T-cell (primary cell): ENCODE measurements at regions not wholly inside any gene's neighbourhood (a gene's known extent, or its start where the extent isn't known, plus 50 kb on each side); places are given as distances from the start of the nearest gene placed in this dataset.

Source experiments
- ATAC-seq, 4 experiments: fragments of 200-7000 bp in 3 of 4; fragments of 150-1000 bp in 1 of 4; cut with Tn5 transposase; replicated peaks in 1 of 4; 1 replicate in 3 of 4; 2 replicates in 1 of 4; pipeline ENCODE4 v1.10.0; 2021; ENCODE audit warnings: moderate library complexity in 3 of 4, mild to moderate bottlenecking in 2 of 4, moderate number of reproducible peaks in 1 of 4
- CTCF ChIA-PET, 2 donors: fragments of 300-600 bp; sonication (Branson Sonifier 250); formaldehyde crosslinking; loops; one replicate each; lab custom pipeline; 2022; ENCODE audit warnings: antibody characterized with exemption in 2 of 2; lab: Charles Lee
- POLR2A ChIA-PET, 2 donors: fragments of 300-600 bp; sonication (Branson Sonifier 250); formaldehyde crosslinking; loops; one replicate each; lab custom pipeline; 2022; ENCODE audit warnings: antibody characterized with exemption in 2 of 2; lab: Charles Lee
- DNase-seq, 35 experiments: peaks; one replicate each; pipeline versions ENCODE4 v3.0.0 to v3.0.0-alpha.2; 2013 to 2023
- H3K27ac ChIP-seq: one replicate; pipeline ENCODE4 v1.5.1; 2013; ENCODE audit warnings: low read length
- H3K27me3 ChIP-seq, 2 experiments: replicated peaks in 1 of 2; 1 replicate in 1 of 2; 2 replicates in 1 of 2; pipeline versions ENCODE4 v1.6.1 to v1.7.0; 2013; ENCODE audit warnings: low read length in 1 of 2, mixed read lengths in 1 of 2; ENCODE audit not compliant: control insufficient read depth in 2 of 2, insufficient read depth in 2 of 2; ENCODE audit errors: extremely low read depth in 1 of 2
- H3K36me3 ChIP-seq, 2 donors: 1 replicate in 1 of 2; 2 replicates in 1 of 2; pipeline versions ENCODE4 v1.6.1 to v1.7.0; 2013; ENCODE audit warnings: low read length in 1 of 2; ENCODE audit not compliant: control insufficient read depth in 2 of 2, insufficient read depth in 1 of 2; ENCODE audit errors: extremely low read depth in 1 of 2
- H3K4me1 ChIP-seq, 2 experiments: 1 replicate in 1 of 2; 2 replicates in 1 of 2; pipeline versions ENCODE4 v1.6.1 to v1.7.0; 2013; ENCODE audit warnings: low read length in 2 of 2, mixed read lengths in 1 of 2; ENCODE audit not compliant: insufficient read depth in 2 of 2, control insufficient read depth in 1 of 2; ENCODE audit errors: extremely low read depth in 1 of 2
- H3K4me3 ChIP-seq, 2 donors: 1 replicate in 1 of 2; 2 replicates in 1 of 2; pipeline versions ENCODE4 v1.5.1 to v1.7.0; 2013; ENCODE audit warnings: mild to moderate bottlenecking in 2 of 2, low read length in 1 of 2, moderate library complexity in 1 of 2; ENCODE audit not compliant: control insufficient read depth in 1 of 2; ENCODE audit errors: extremely low read depth in 1 of 2
- H3K9me3 ChIP-seq: 2 replicates; pipeline ENCODE4 v1.7.0; 2013
- H3K27ac Mint-ChIP-seq, 2 donors: one replicate each; pipeline ENCODE4 v1.8.0; 2020 to 2021; ENCODE audit warnings: mild to moderate bottlenecking in 2 of 2, mixed read lengths in 2 of 2
- H3K27me3 Mint-ChIP-seq, 2 donors: one replicate each; pipeline ENCODE4 v1.8.0; 2021 to 2022; ENCODE audit warnings: mixed read lengths in 2 of 2
- H3K36me3 Mint-ChIP-seq: one replicate; pipeline ENCODE4 v1.8.0; 2021; ENCODE audit warnings: mixed read lengths
- H3K4me1 Mint-ChIP-seq, 3 donors: one replicate each; pipeline ENCODE4 v1.8.0; 2020 to 2022; ENCODE audit warnings: mixed read lengths in 3 of 3, mild to moderate bottlenecking in 1 of 3
- H3K4me3 Mint-ChIP-seq, 3 donors: one replicate each; pipeline ENCODE4 v1.8.0; 2020 to 2022; ENCODE audit warnings: mild to moderate bottlenecking in 3 of 3, mixed read lengths in 3 of 3, moderate library complexity in 3 of 3
- H3K9me3 Mint-ChIP-seq, 3 donors: one replicate each; pipeline ENCODE4 v1.8.0; 2020 to 2022; ENCODE audit warnings: mixed read lengths in 3 of 3
- whole genome bisulfite sequencing: methylation state at CpG from one replicate; pipeline ENCODE4 v1.1.5; 2013; ENCODE audit warnings: missing lambda C conversion rate; ENCODE audit not compliant: insufficient coverage; 5-methylcytosine and 5-hydroxymethylcytosine counted together

GRCh38 chr18:68564961-68565360 lies 149.9 kb downstream of the TMX3 start:
- WGBS, result 17% methylated on average over 1 of the region's 3 CpGs
- DNase-seq (no peak), ATAC-seq (no peak)
- no peak overlapping the region for H3K4me3 ChIP-seq
- H3K36me3 Mint-ChIP-seq, result no peaks in the 10 kb centered on the region
- H3K36me3 ChIP-seq, result no peaks in the 10 kb centered on the region
- H3K4me1 Mint-ChIP-seq, result no peaks in the 10 kb centered on the region
- CTCF ChIA-PET, result interaction anchor here in 1 of 2 donors (0.9 kb wide), 1 partner anchor 9 kb away, joined by 3 read pairs; no protein-coding TSS in a partner anchor
- peaks cover 0 to 3% (median 0%) of the 10 kb centered on the region in 3 donors for H3K9me3 Mint-ChIP-seq
- H3K27me3 Mint-ChIP-seq, result peaks cover 0 to 8% of the 10 kb centered on the region in 2 donors
- no peaks in the 10 kb centered on the region for H3K4me1 ChIP-seq
- H3K27ac ChIP-seq, result no peak overlapping the region
- H3K9me3 ChIP-seq, result no peaks in the 10 kb centered on the region
- H3K27me3 ChIP-seq, result no peaks in the 10 kb centered on the region
- no peak overlapping the region for H3K4me3 Mint-ChIP-seq
- no peak overlapping the region for H3K27ac Mint-ChIP-seq
- POLR2A ChIA-PET, result no interaction called here

- Mint-ChIP-seq H3K36me3 (no peaks in the 10 kb centered on the region), H3K27ac (no peak overlapping the region), H3K9me3 (peaks cover 0 to 3% (median 0%) of the 10 kb centered on the region in 3 donors), H3K4me1 (no peaks in the 10 kb centered on the region), H3K4me3 (no peak overlapping the region), H3K27me3 (peaks cover 0 to 8% of the 10 kb centered on the region in 2 donors)
- Histone ChIP-seq H3K9me3 (no peaks in the 10 kb centered on the region), H3K4me3 (no peak overlapping the region), H3K27ac (no peak overlapping the region), H3K27me3 (no peaks in the 10 kb centered on the region), H3K36me3 (no peaks in the 10 kb centered on the region), H3K4me1 (no peaks in the 10 kb centered on the region)
- ChIA-PET CTCF (interaction anchor here in 1 of 2 donors (0.9 kb wide), 1 partner anchor 8 kb away, joined by 3 read pairs; no protein-coding TSS in a partner anchor), POLR2A (no interaction called here)
- ATAC-seq (no peak), DNase-seq (no peak)
Measured at GRCh38 chr18:68564351-68564750, 150.6 kb downstream of the TMX3 start.

DNA sequence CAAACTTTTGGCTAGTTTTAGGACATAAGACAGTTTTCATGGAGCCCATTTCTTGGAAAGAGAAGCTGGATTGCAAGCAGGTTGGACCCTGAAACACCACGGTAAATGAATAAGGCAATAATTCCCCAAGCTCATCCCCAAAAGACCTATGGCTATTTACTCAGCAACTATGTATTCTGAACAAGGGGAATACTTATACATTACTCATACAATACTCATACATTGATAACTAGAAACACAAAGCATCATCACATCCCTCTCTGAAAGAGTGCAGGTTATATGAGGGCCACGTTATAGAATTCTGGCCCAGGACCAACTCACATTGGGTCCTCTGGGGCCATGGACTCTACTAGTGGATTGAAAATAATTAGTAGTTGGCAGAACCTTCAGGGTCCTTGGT lies 154.8 kb downstream of the TMX3 start:
- no peaks in the 10 kb centered on the region for H3K36me3 Mint-ChIP-seq
- ATAC-seq (no peak), DNase-seq (no peak)
- Histone ChIP-seq H3K36me3 (no peaks in the 10 kb centered on the region), H3K4me3 (no peak overlapping the region), H3K4me1 (no peaks in the 10 kb centered on the region), H3K27me3 (no peaks in the 10 kb centered on the region), H3K27ac (no peak overlapping the region), H3K9me3 (no peaks in the 10 kb centered on the region)
- H3K4me1 Mint-ChIP-seq, result no peaks in the 10 kb centered on the region
- peaks cover 0 to 3% (median 0%) of the 10 kb centered on the region in 3 donors for H3K9me3 Mint-ChIP-seq
- ChIA-PET CTCF (no interaction called here), POLR2A (no interaction called here)
- no peak overlapping the region for H3K4me3 Mint-ChIP-seq
- no peaks in the 10 kb centered on the region for H3K27me3 Mint-ChIP-seq
- no peak overlapping the region for H3K27ac Mint-ChIP-seq
- WGBS, result no CpG with 5 or more reads among the region's 2 CpGs

DNA sequence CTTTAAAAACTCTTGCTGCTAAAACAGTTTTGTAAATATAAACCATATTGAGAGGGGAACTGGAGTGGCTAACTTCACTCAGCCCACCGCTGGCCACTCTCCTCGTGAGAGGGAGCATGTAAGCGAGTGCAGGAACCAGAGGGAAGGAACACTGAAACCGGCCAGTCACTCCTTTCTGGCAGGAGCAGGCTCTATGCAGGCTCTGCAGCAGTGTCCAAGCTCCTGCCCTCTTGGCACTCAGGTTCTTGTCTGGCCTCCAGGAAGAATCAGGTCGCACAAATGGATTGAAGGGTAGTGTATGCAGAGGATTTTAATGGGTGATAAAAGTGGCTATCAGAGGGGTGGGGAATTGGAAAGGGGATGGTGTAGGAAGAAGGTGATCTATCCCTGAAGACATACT lies 157.7 kb downstream of the TMX3 start:
- H3K4me3 Mint-ChIP-seq, result no peak overlapping the region
- H3K27me3 Mint-ChIP-seq, result peaks cover under 1 to 2% of the 10 kb centered on the region in 2 donors
- peaks cover 0 to 2% (median 0%) of the 10 kb centered on the region in 3 donors for H3K9me3 Mint-ChIP-seq
- DNase-seq (no peak), ATAC-seq (no peak)
- no peaks in the 10 kb centered on the region for H3K9me3 ChIP-seq
- no peaks in the 10 kb centered on the region for H3K36me3 ChIP-seq
- no peak overlapping the region for H3K27ac Mint-ChIP-seq
- H3K27ac ChIP-seq, result no peak overlapping the region
- WGBS, result 80% methylated on average over 5 of the region's 5 CpGs
- no peaks in the 10 kb centered on the region for H3K4me1 ChIP-seq
- no peaks in the 10 kb centered on the region for H3K4me1 Mint-ChIP-seq
- H3K4me3 ChIP-seq, result no peak overlapping the region
- H3K36me3 Mint-ChIP-seq, result no peaks in the 10 kb centered on the region
- ChIA-PET POLR2A (no interaction called here), CTCF (no interaction called here)
- no peaks in the 10 kb centered on the region for H3K27me3 ChIP-seq

DNA sequence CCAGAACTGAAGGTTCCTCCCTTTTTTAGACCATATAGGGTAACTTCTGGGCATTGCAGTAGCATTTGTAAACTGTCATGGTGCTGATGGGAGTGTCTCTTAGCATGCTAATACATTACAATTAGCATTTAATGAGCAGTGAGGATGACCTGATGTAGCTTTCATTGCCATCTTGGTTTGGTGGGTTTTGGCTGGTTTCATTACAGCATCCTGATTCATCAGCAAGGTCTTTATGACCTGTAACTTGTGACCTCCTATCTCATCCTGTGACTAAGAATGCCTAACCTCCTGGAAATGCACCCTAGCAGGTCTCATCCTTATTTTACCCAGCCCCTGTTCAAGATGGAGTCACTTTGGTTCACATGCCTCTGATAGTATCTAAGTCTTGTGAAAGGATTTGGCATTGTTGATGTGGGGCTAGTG lies 159.0 kb downstream of the TMX3 start:
- Histone ChIP-seq H3K4me1 (no peaks in the 10 kb centered on the region), H3K27me3 (no peaks in the 10 kb centered on the region), H3K36me3 (no peaks in the 10 kb centered on the region), H3K9me3 (no peaks in the 10 kb centered on the region), H3K27ac (no peak overlapping the region), H3K4me3 (no peak overlapping the region)
- Mint-ChIP-seq H3K36me3 (no peaks in the 10 kb centered on the region), H3K27ac (no peak overlapping the region), H3K9me3 (no peaks in the 10 kb centered on the region), H3K27me3 (peaks cover 2 to 3% of the 10 kb centered on the region in 2 donors), H3K4me1 (no peaks in the 10 kb centered on the region), H3K4me3 (no peak overlapping the region)
- ChIA-PET CTCF (interaction anchor here in 1 of 2 donors (0.7 kb wide), 1 partner anchor 9 kb away, joined by 3 read pairs; no protein-coding TSS in a partner anchor), POLR2A (no interaction called here)
- DNase-seq (no peak), ATAC-seq (no peak)

GRCh38 chr18:68548904-68549870 lies 165.7 kb downstream of the TMX3 start:
- no peaks in the 10 kb centered on the region for H3K9me3 Mint-ChIP-seq
- Histone ChIP-seq H3K4me1 (no peaks in the 10 kb centered on the region), H3K27me3 (no peaks in the 10 kb centered on the region), H3K4me3 (no peak overlapping the region), H3K36me3 (no peaks in the 10 kb centered on the region), H3K27ac (no peak overlapping the region), H3K9me3 (no peaks in the 10 kb centered on the region)
- no peak overlapping the region for H3K27ac Mint-ChIP-seq
- 90% methylated on average over 6 of the region's 9 CpGs for WGBS
- DNase-seq, result no peak
- ChIA-PET POLR2A (interaction anchor here in 1 of 2 donors (0.6 kb wide), 1 partner anchor 172 kb away, joined by 3 read pairs; no protein-coding TSS in a partner anchor), CTCF (no interaction called here)
- no peak for ATAC-seq
- no peaks in the 10 kb centered on the region for H3K36me3 Mint-ChIP-seq
- H3K4me1 Mint-ChIP-seq, result no peaks in the 10 kb centered on the region
- peaks cover 2 to 3% of the 10 kb centered on the region in 2 donors for H3K27me3 Mint-ChIP-seq
- no peak overlapping the region for H3K4me3 Mint-ChIP-seq
